ENCODE measurements at regions not wholly inside any gene's neighbourhood (a gene's known extent, or its start where the extent isn't known, plus 50 kb on each side); places are given as distances from the start of the nearest gene placed in this dataset.

GRCh38 chr4:170662250-170662649 lies 572.5 kb upstream of the AADAT start:
- Histone ChIP-seq H3K4me2 (ENCODE audit: low read depth, low read length) (no peak overlapping the region), H3K4me1 (ENCODE audit: low read length) (no peaks in the 10 kb centered on the region), H2AFZ (ENCODE audit: low read length) (no peak overlapping the region), H3K9me3 (replicated peaks; ENCODE audit: insufficient read depth, low read length) (no peaks in the 10 kb centered on the region), H3K9ac (ENCODE audit: low read length) (no peak overlapping the region), H3K36me3 (replicated peaks; ENCODE audit: insufficient read depth, low read length) (no peaks in the 10 kb centered on the region), H3K27ac (ENCODE audit: low read length) (no peak overlapping the region), H3K4me3 (ENCODE audit: low read length) (no peak overlapping the region), H4K20me1 (ENCODE audit: insufficient read depth, low read length) (no peaks in the 10 kb centered on the region), H3K9me2 (replicated peaks; ENCODE audit: insufficient read depth, low read length) (no peaks in the 10 kb centered on the region; the same call in 1 of the 2 replicates), H3F3A (ENCODE audit: insufficient read depth, low read length) (no peaks in the 10 kb centered on the region), H3K79me2 (ENCODE audit: low read length) (no peaks in the 10 kb centered on the region), H3K27me3 (replicated peaks; ENCODE audit: insufficient read depth, low read length) (no peaks in the 10 kb centered on the region)
- no peak for DNase-seq
- TF ChIP-seq EZH2phosphoT487 (IDR thresholded peaks at IDR 0.05; ENCODE audit: low read length): no peak
- TF ChIP-seq EZH2 (optimal IDR thresholded peaks at IDR 0.05; ENCODE audit: low read depth, low read length): no peak
- TF ChIP-seq, protein P1, sequence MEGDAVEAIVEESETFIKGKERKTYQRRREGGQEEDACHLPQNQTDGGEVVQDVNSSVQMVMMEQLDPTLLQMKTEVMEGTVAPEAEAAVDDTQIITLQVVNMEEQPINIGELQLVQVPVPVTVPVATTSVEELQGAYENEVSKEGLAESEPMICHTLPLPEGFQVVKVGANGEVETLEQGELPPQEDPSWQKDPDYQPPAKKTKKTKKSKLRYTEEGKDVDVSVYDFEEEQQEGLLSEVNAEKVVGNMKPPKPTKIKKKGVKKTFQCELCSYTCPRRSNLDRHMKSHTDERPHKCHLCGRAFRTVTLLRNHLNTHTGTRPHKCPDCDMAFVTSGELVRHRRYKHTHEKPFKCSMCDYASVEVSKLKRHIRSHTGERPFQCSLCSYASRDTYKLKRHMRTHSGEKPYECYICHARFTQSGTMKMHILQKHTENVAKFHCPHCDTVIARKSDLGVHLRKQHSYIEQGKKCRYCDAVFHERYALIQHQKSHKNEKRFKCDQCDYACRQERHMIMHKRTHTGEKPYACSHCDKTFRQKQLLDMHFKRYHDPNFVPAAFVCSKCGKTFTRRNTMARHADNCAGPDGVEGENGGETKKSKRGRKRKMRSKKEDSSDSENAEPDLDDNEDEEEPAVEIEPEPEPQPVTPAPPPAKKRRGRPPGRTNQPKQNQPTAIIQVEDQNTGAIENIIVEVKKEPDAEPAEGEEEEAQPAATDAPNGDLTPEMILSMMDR (IDR thresholded peaks at IDR 0.05; ENCODE audit: low read length): no peak

DNA sequence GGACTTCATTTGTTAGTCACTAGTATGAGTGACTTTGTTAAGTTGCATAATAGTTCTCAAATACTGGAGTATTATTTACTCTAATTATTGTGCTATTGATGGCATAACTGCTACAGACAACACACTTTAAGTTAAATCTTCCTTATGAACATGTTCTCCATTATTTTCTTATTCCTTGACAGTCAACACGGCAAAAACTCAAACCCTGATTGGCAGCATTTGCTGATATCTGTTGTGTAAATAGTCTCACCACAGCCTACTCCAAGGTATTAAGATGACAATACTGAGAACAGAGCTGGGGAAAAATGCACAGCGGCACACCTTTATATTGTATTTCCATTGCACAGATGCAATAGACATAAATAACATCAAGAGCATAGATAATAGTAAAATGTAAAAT lies 568.0 kb upstream of the AADAT start:
- Histone ChIP-seq H3F3A (ENCODE audit: insufficient read depth, low read length) (no peaks in the 10 kb centered on the region), H3K4me3 (ENCODE audit: low read length) (no peak overlapping the region), H3K4me2 (ENCODE audit: low read depth, low read length) (no peak overlapping the region), H3K9me3 (replicated peaks; ENCODE audit: insufficient read depth, low read length) (no peaks in the 10 kb centered on the region), H3K27me3 (replicated peaks; ENCODE audit: insufficient read depth, low read length) (no peaks in the 10 kb centered on the region), H3K9ac (ENCODE audit: low read length) (no peak overlapping the region), H3K4me1 (ENCODE audit: low read length) (no peaks in the 10 kb centered on the region), H3K79me2 (ENCODE audit: low read length) (no peaks in the 10 kb centered on the region), H3K27ac (ENCODE audit: low read length) (no peak overlapping the region), H2AFZ (ENCODE audit: low read length) (no peak overlapping the region), H3K36me3 (replicated peaks; ENCODE audit: insufficient read depth, low read length) (no peaks in the 10 kb centered on the region), H4K20me1 (ENCODE audit: insufficient read depth, low read length) (no peaks in the 10 kb centered on the region), H3K9me2 (replicated peaks; ENCODE audit: insufficient read depth, low read length) (no peaks in the 10 kb centered on the region)
- no peak for DNase-seq
- TF ChIP-seq EZH2phosphoT487 (IDR thresholded peaks at IDR 0.05; ENCODE audit: low read length): no peak
- no peak for TF ChIP-seq EZH2 (optimal IDR thresholded peaks at IDR 0.05; ENCODE audit: low read depth, low read length)
- TF ChIP-seq, protein P1 (IDR thresholded peaks at IDR 0.05; ENCODE audit: low read length): no peak

GRCh38 chr4:170656506-170656905 lies 566.8 kb upstream of the AADAT start:
- TF ChIP-seq, protein P1 (IDR thresholded peaks at IDR 0.05; ENCODE audit: low read length): no peak
- no peak for TF ChIP-seq EZH2phosphoT487 (IDR thresholded peaks at IDR 0.05; ENCODE audit: low read length)
- H3K4me1 ChIP-seq (ENCODE audit: low read length): no peaks in the 10 kb centered on the region
- H3K79me2 ChIP-seq (ENCODE audit: low read length): no peaks in the 10 kb centered on the region
- H3K27me3 ChIP-seq (replicated peaks; ENCODE audit: insufficient read depth, low read length): no peaks in the 10 kb centered on the region
- no peaks in the 10 kb centered on the region for H3K36me3 ChIP-seq (replicated peaks; ENCODE audit: insufficient read depth, low read length)
- no peak overlapping the region for H3K4me3 ChIP-seq (ENCODE audit: low read length)
- no peak overlapping the region for H3K9ac ChIP-seq (ENCODE audit: low read length)
- H4K20me1 ChIP-seq (ENCODE audit: insufficient read depth, low read length): no peaks in the 10 kb centered on the region
- no peaks in the 10 kb centered on the region for H3K9me2 ChIP-seq (replicated peaks; ENCODE audit: insufficient read depth, low read length)
- no peak overlapping the region for H2AFZ ChIP-seq (ENCODE audit: low read length)
- H3K9me3 ChIP-seq (replicated peaks; ENCODE audit: insufficient read depth, low read length): no peaks in the 10 kb centered on the region
- no peaks in the 10 kb centered on the region for H3F3A ChIP-seq (ENCODE audit: insufficient read depth, low read length)
- H3K27ac ChIP-seq (ENCODE audit: low read length): no peak overlapping the region
- DNase-seq: no peak
- no peak overlapping the region for H3K4me2 ChIP-seq (ENCODE audit: low read depth, low read length)
